GM12865 (cell line): ENCODE measurements at regions not wholly inside any gene's neighbourhood (a gene's known extent, or its start where the extent isn't known, plus 50 kb on each side); places are given as distances from the start of the nearest gene placed in this dataset.

Source experiments
- DNase-seq: peaks from one replicate; pipeline ENCODE4 v3.0.0; 2010; ENCODE audit warnings: low read depth
- H3K4me3 ChIP-seq: 2 replicates; pipeline ENCODE4 v1.5.1; 2011; ENCODE audit warnings: mild to moderate bottlenecking, low read depth, low read length, control low read depth
- CTCF ChIP-seq: IDR thresholded peaks from 2 replicates; pipeline ENCODE4 v1.5.1; 2011; ENCODE audit warnings: low read length, control low read depth, low read depth, inconsistent platforms; ENCODE audit not compliant: insufficient read depth; ENCODE audit errors: missing control alignments

- DNase-seq = no peak
- no peak for TF ChIP-seq CTCF
These were observed 53.5 kb upstream of the TIPARP start for GRCh38 chr3:156620901-156621300.

GRCh38 chr3:156620260-156620659, 54.1 kb upstream of the TIPARP start:
- TF ChIP-seq CTCF = no peak
- peak; percentile 17 for DNase-seq
- H3K4me3 ChIP-seq = no peak overlapping the region

More at GRCh38 chr3:156620901-156621300, 53.5 kb upstream of the TIPARP start:
- no peak overlapping the region for H3K4me3 ChIP-seq

- H3K4me3 ChIP-seq = no peak overlapping the region
- TF ChIP-seq CTCF = no peak
- no peak for DNase-seq
These were observed 55.0 kb upstream of the TIPARP start for GRCh38 chr3:156619376-156619775.

- TF ChIP-seq CTCF = no peak
- DNase-seq = no peak
- no peak overlapping the region for H3K4me3 ChIP-seq
These were observed 56.6 kb upstream of the TIPARP start for GRCh38 chr3:156617781-156618180.

- H3K4me3 ChIP-seq = no peak overlapping the region
- no peak for DNase-seq
- no peak for TF ChIP-seq CTCF
These were observed 57.2 kb upstream of the TIPARP start for GRCh38 chr3:156617145-156617544.

GRCh38 chr3:156615592-156616173, 58.7 kb upstream of the TIPARP start:
- no peak for DNase-seq
- no peak for TF ChIP-seq CTCF
- no peak overlapping the region for H3K4me3 ChIP-seq
